Endothelial cell of umbilical vein (primary cell): ENCODE measurements at regions not wholly inside any gene's neighbourhood (a gene's known extent, or its start where the extent isn't known, plus 50 kb on each side); places are given as distances from the start of the nearest gene placed in this dataset.

Experiments
- EZH2 ChIP-seq: IDR thresholded peaks from 2 replicates; pipeline ENCODE4 v1.6.1; 2012; ENCODE audit warnings: borderline replicate concordance, low read depth, mild to moderate bottlenecking, moderate library complexity, low read length, inconsistent platforms; ENCODE audit not compliant: severe bottlenecking
- FOS ChIP-seq: IDR thresholded peaks from 2 replicates; pipeline ENCODE4 v1.6.1; 2011; ENCODE audit warnings: mild to moderate bottlenecking, low read length, moderate library complexity, borderline replicate concordance; ENCODE audit not compliant: insufficient read depth
- JUN ChIP-seq: IDR thresholded peaks from 2 replicates; pipeline ENCODE4 v1.6.1; 2011; ENCODE audit warnings: borderline replicate concordance, low read depth; ENCODE audit not compliant: insufficient read length, insufficient read depth
- POLR2A ChIP-seq: IDR thresholded peaks from 2 replicates; pipeline ENCODE4 v1.6.1; 2012; ENCODE audit warnings: low read depth, mild to moderate bottlenecking, control low read depth, low read length
- POLR2AphosphoS5 ChIP-seq: IDR thresholded peaks from 2 replicates; pipeline ENCODE4 v1.6.1; 2012; ENCODE audit warnings: low read depth, mild to moderate bottlenecking, control low read depth, low read length, moderate library complexity; ENCODE audit not compliant: insufficient read depth
- TF ChIP-seq, protein P1 (sequence below), 2 donors: IDR thresholded peaks; 1 replicate in 1 of 2; 2 replicates in 1 of 2; pipeline ENCODE4 v1.5.1; 2011; ENCODE audit warnings: low read length in 2 of 2, mild to moderate bottlenecking in 2 of 2, moderate library complexity in 2 of 2, control low read depth in 1 of 2, inconsistent platforms in 1 of 2, low read depth in 1 of 2; ENCODE audit not compliant: insufficient read depth in 1 of 2; ENCODE audit errors: extremely low read depth in 1 of 2
- TF ChIP-seq, protein P2 (sequence below): IDR thresholded peaks from 2 replicates; pipeline ENCODE4 v1.6.1; 2011; ENCODE audit not compliant: insufficient read depth, insufficient read length

DNA sequence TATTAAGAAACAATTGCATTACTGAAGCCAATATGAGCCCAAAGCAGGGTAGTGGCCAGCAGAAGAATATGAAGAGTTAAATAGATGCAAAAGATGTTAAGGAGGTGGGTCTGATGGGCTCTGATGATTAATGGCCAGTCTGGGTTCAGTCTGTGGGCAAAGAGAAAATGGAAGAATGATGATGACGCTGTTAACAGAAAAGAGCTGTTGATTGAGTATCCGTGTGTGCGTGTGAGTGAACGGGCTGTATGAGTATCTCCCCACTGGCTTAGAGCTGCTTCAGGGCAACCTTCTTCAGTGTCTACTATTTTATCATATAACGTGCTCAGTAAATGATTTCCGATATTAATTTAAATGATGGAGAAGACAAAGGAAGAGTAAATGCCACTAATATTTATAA lies 723.3 kb upstream of the MAP3K7 start:
- TF ChIP-seq, protein P1, sequence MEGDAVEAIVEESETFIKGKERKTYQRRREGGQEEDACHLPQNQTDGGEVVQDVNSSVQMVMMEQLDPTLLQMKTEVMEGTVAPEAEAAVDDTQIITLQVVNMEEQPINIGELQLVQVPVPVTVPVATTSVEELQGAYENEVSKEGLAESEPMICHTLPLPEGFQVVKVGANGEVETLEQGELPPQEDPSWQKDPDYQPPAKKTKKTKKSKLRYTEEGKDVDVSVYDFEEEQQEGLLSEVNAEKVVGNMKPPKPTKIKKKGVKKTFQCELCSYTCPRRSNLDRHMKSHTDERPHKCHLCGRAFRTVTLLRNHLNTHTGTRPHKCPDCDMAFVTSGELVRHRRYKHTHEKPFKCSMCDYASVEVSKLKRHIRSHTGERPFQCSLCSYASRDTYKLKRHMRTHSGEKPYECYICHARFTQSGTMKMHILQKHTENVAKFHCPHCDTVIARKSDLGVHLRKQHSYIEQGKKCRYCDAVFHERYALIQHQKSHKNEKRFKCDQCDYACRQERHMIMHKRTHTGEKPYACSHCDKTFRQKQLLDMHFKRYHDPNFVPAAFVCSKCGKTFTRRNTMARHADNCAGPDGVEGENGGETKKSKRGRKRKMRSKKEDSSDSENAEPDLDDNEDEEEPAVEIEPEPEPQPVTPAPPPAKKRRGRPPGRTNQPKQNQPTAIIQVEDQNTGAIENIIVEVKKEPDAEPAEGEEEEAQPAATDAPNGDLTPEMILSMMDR (IDR thresholded peaks at IDR 0.05; ENCODE audit: extremely low read depth in 1 of 2, insufficient read depth in 1 of 2, low read depth in 1 of 2, low read length in 2 of 2) = no peak
- no peak for TF ChIP-seq POLR2A
- TF ChIP-seq, protein P2, sequence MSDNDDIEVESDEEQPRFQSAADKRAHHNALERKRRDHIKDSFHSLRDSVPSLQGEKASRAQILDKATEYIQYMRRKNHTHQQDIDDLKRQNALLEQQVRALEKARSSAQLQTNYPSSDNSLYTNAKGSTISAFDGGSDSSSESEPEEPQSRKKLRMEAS = no peak
- no peak for TF ChIP-seq EZH2
- no peak for TF ChIP-seq FOS
- TF ChIP-seq POLR2AphosphoS5 = no peak
- TF ChIP-seq JUN = no peak
